ENCODE measurements at regions not wholly inside any gene's neighbourhood (a gene's known extent, or its start where the extent isn't known, plus 50 kb on each side); places are given as distances from the start of the nearest gene placed in this dataset.

DNA sequence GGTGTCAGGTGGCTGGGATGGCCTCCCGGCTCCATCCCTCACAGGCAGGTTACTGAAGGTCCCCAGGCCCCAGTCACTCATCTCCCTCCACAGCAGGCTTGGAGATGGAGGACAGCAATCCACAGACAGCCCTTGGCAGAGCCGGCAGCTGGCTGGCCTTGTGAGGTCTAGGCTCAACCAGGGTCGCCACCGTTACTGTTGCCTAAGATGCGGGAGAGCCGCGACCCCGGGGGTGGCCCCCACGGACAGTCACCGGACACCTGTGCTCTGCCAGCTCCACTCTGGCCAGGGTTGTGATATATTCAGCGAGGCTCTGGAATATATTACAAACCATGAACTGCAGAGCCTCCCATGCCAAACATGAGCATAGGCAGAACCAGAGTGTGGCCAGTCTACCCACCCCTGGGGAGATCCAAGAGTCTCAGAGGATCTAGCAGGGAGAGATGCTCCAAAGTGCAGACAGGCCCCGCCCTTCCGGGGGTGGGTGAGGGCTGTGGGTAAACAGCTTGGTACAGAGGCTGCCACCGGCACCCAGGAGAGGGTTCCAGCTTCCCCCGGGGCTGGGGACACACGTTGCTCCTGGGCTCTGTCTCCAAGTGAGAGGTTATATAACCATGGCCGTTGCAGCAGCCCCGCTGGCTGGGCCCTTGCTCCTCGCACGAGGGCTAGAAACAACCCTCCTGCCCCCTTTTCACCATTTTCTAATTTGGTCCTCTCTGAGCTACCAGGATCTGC is 55.9 kb upstream of the DIO3 start:
- Histone ChIP-seq H3K27me3 (peaks cover 25% of the 10 kb centered on the region), H3K4me1 (peaks cover 10% of the 10 kb centered on the region), H3K27ac (no peak overlapping the region), H3K36me3 (no peaks in the 10 kb centered on the region), H3K4me3 (no peak overlapping the region), H3K9me3 (no peaks in the 10 kb centered on the region)
- TF ChIP-seq POLR2AphosphoS5 (IDR thresholded peaks at IDR 0.05), result no peak
- no peak for TF ChIP-seq EP300 (IDR thresholded peaks at IDR 0.05)
- TF ChIP-seq POLR2A (IDR thresholded peaks at IDR 0.05), result no peak
- TF ChIP-seq, protein P1, sequence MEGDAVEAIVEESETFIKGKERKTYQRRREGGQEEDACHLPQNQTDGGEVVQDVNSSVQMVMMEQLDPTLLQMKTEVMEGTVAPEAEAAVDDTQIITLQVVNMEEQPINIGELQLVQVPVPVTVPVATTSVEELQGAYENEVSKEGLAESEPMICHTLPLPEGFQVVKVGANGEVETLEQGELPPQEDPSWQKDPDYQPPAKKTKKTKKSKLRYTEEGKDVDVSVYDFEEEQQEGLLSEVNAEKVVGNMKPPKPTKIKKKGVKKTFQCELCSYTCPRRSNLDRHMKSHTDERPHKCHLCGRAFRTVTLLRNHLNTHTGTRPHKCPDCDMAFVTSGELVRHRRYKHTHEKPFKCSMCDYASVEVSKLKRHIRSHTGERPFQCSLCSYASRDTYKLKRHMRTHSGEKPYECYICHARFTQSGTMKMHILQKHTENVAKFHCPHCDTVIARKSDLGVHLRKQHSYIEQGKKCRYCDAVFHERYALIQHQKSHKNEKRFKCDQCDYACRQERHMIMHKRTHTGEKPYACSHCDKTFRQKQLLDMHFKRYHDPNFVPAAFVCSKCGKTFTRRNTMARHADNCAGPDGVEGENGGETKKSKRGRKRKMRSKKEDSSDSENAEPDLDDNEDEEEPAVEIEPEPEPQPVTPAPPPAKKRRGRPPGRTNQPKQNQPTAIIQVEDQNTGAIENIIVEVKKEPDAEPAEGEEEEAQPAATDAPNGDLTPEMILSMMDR (IDR thresholded peaks at IDR 0.05), result no peak
- DNase-seq (ENCODE audit: low spot score in 2 of 2), result peak; percentile 62 to 76
- 85% methylated on average over 18 of the region's 20 CpGs for WGBS

DNA sequence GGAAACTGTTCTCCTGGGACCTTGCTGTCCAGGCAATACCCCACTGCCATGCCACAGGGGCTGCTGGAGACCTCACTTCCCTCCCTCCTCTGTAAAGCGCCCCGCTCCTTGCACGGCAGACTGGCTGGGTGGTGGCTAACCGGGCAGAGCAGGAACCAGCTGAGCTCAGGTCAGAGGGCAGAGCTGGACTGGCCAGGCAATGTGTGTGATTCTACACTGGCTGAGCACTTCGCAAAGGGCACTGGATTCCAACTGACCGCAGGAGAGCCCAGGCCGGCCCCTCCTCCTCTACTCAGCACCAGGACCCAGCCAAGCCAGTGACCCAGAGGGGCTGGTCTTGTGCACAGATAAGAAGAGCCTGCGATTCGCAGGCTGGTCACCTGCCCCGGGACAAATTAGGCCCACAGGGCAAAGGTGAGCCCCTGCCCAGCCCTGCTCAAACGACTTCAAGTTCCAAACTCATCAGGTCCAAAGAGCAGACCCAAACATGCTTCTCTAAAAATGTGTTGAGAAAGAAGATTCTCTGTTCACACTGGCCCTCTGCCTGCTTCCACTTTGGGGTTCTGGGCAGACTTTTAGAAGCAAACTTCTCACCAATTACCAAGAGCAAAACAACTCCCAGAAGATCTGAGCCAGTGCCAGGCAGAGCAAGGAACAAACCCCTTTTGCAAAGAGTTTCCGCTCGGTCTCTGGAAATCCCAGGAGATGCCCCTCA is 54.9 kb upstream of the DIO3 start:
- no peaks in the 10 kb centered on the region for H3K9me3 ChIP-seq
- peaks cover 19% of the 10 kb centered on the region for H3K27me3 ChIP-seq
- no peak overlapping the region for H3K27ac ChIP-seq
- TF ChIP-seq POLR2AphosphoS5 (IDR thresholded peaks at IDR 0.05) (no peak), POLR2A (IDR thresholded peaks at IDR 0.05) (no peak), EP300 (IDR thresholded peaks at IDR 0.05) (no peak)
- TF ChIP-seq, protein P1 (IDR thresholded peaks at IDR 0.05), result no peak
- DNase-seq (ENCODE audit: low spot score in 2 of 2), result peak; percentile 58 to 68
- WGBS, result 70% methylated on average over 11 of the region's 13 CpGs
- H3K4me3 ChIP-seq, result no peak overlapping the region
- no peaks in the 10 kb centered on the region for H3K36me3 ChIP-seq
- peaks cover 10% of the 10 kb centered on the region for H3K4me1 ChIP-seq

DNA sequence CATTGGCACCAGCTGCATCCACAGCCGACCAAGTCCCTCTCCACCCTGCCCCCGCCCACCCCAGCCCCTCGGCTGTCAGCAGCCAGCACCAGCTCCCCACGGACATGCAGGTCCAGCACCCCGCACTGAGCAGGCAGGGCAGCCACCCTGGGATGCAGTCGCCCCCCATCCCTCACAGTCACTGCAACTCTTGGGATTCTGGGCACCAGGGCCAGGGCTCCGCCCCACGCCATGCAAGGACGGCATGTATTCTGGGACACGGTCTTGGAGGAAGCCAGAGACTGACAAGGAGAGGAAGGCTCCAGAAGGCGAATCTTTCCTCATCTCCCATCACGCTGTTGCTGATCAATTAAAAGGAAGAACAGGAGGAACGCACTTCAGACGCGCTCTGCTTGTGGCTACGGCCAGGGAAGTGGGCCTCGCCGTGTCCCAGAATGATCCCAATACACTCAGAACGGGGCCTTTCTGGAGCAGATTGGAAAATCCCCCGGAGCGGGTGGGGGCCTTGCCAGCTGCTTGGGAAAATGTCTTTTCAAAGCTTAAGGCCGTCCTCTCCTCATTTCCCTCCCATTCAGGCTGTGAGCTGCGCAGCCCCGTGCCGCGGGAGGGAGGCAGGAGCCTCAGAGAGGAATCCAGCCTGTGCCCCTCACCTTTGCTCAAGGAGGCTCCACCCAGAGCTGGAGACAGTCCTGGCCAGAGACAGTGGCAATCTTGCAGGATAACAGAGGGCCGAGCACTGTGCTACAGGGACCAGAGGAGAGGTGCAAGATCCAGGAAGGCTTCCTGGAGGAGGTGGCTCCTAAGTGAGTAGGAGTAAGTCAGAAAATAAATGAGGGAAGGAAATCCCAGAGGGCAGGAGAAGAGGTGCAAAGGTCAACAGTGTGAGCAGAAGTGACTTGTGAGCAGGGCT is 54.1 kb upstream of the DIO3 start:
- DNase-seq (ENCODE audit: low spot score in 2 of 2), result peak; percentile 79 to 80
- 51% methylated on average over 18 of the region's 27 CpGs for WGBS
- peaks cover 12% of the 10 kb centered on the region for H3K4me1 ChIP-seq
- no peak overlapping the region for H3K4me3 ChIP-seq
- TF ChIP-seq, protein P1 (IDR thresholded peaks at IDR 0.05), result no peak
- TF ChIP-seq POLR2AphosphoS5 (IDR thresholded peaks at IDR 0.05), result no peak
- no peak for TF ChIP-seq POLR2A (IDR thresholded peaks at IDR 0.05)
- TF ChIP-seq EP300 (IDR thresholded peaks at IDR 0.05), result no peak
- H3K27me3 ChIP-seq, result peaks cover 12% of the 10 kb centered on the region
- no peaks in the 10 kb centered on the region for H3K36me3 ChIP-seq
- H3K9me3 ChIP-seq, result no peaks in the 10 kb centered on the region
- H3K27ac ChIP-seq, result peak overlapping the region; percentile 60

DNA sequence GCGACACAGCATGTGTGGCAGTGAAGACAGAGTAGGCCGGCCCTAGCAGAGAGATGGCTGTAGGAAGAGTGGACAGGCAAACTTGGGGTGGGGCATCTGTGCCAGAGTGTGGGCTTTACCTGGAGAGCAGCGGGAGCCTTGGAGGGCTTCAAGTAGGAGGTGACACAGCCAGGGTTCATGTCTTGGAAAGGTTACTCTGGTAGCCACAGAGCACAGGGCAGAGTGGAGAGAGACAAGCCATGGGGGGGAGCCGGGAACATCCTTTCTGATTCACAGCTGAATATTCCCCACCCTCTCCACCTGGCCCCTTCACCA is 53.5 kb upstream of the DIO3 start:
- peak overlapping the region; percentile 60 for H3K27ac ChIP-seq
- peaks cover 14% of the 10 kb centered on the region for H3K4me1 ChIP-seq
- TF ChIP-seq POLR2A (IDR thresholded peaks at IDR 0.05), result no peak
- no peak for TF ChIP-seq POLR2AphosphoS5 (IDR thresholded peaks at IDR 0.05)
- TF ChIP-seq EP300 (IDR thresholded peaks at IDR 0.05), result no peak
- TF ChIP-seq, protein P1 (IDR thresholded peaks at IDR 0.05), result no peak
- DNase-seq (ENCODE audit: low spot score in 2 of 2), result peak in 1 of 2 donors; percentile 61
- no peaks in the 10 kb centered on the region for H3K9me3 ChIP-seq
- peaks cover 10% of the 10 kb centered on the region for H3K27me3 ChIP-seq
- no peaks in the 10 kb centered on the region for H3K36me3 ChIP-seq
- 84% methylated on average over 3 of the region's 4 CpGs for WGBS
- H3K4me3 ChIP-seq, result no peak overlapping the region

Data from suprapubic skin (tissue), 4 donors.